B cell (primary cell): ENCODE measurements at regions not wholly inside any gene's neighbourhood (a gene's known extent, or its start where the extent isn't known, plus 50 kb on each side); places are given as distances from the start of the nearest gene placed in this dataset.

Source experiments
- ATAC-seq: fragments of 200-7000 bp; cut with Tn5 transposase; one replicate; pipeline ENCODE4 v1.10.0; 2021; ENCODE audit warnings: low read depth, mild to moderate bottlenecking, moderate number of reproducible peaks, moderate library complexity
- CTCF ChIA-PET: fragments of 350-600 bp; sonication (Branson Sonifier 250); formaldehyde crosslinking; loops from one replicate; lab custom pipeline; 2021; ENCODE audit warnings: antibody characterized with exemption, inconsistent platforms; lab: Charles Lee
- POLR2A ChIA-PET: fragments of 350-600 bp; sonication (Branson Sonifier 250); formaldehyde crosslinking; loops from one replicate; lab custom pipeline; 2021; ENCODE audit warnings: antibody characterized with exemption; lab: Charles Lee
- DNase-seq: peaks from one replicate; pipeline ENCODE4 v3.0.0; 2013
- H2AFZ ChIP-seq: 2 replicates; pipeline ENCODE4 v1.6.1; 2012; ENCODE audit warnings: mild to moderate bottlenecking, low read depth, low read length; ENCODE audit not compliant: insufficient read depth, poor library complexity, severe bottlenecking
- H3K27ac ChIP-seq, 2 donors: 1 replicate in 1 of 2; 2 replicates in 1 of 2; pipeline ENCODE4 v1.5.1; 2012 to 2013; ENCODE audit warnings: low read length in 2 of 2, mild to moderate bottlenecking in 2 of 2, moderate library complexity in 1 of 2
- H3K27me3 ChIP-seq, 4 experiments: fragments of 200-600 bp in 1 of 4; sonication (generic) in 1 of 4; replicated peaks in 1 of 4; 1 replicate in 2 of 4; 2 replicates in 2 of 4; pipeline versions ENCODE4 v1.6.1 to v1.7.0; 2013 to 2016; ENCODE audit warnings: low read length in 3 of 4, mild to moderate bottlenecking in 2 of 4, mixed read lengths in 1 of 4, moderate library complexity in 1 of 4; ENCODE audit not compliant: insufficient read depth in 4 of 4, control insufficient read depth in 3 of 4; ENCODE audit errors: control extremely low read depth in 1 of 4
- H3K36me3 ChIP-seq, 2 experiments: replicated peaks in 1 of 2; 1 replicate in 1 of 2; 2 replicates in 1 of 2; pipeline versions ENCODE4 v1.6.1 to v1.7.1; 2013; ENCODE audit warnings: low read length in 1 of 2; ENCODE audit not compliant: insufficient read depth in 2 of 2, control insufficient read depth in 1 of 2; ENCODE audit errors: control extremely low read depth in 1 of 2, extremely low read depth in 1 of 2
- H3K4me1 ChIP-seq, 2 donors: fragments of 200-600 bp in 1 of 2; sonication (generic) in 1 of 2; 1 replicate in 1 of 2; 2 replicates in 1 of 2; pipeline versions ENCODE4 v1.5.1 to v1.6.1; 2013 to 2017; ENCODE audit warnings: low read length in 2 of 2; ENCODE audit not compliant: control insufficient read depth in 2 of 2, insufficient read depth in 2 of 2
- H3K4me2 ChIP-seq: replicated peaks from 2 replicates; pipeline ENCODE3; 2012; ENCODE audit warnings: mild to moderate bottlenecking, low read depth, low read length; ENCODE audit not compliant: poor library complexity, severe bottlenecking
- H3K4me3 ChIP-seq, 5 experiments: fragments of 200-600 bp in 1 of 5; sonication (generic) in 1 of 5; 1 replicate in 3 of 5; 2 replicates in 2 of 5; pipeline versions ENCODE4 v1.5.1 to v1.7.0; 2011 to 2016; ENCODE audit warnings: low read length in 4 of 5, mild to moderate bottlenecking in 4 of 5, low read depth in 2 of 5, control low read depth in 1 of 5, moderate library complexity in 1 of 5; ENCODE audit not compliant: insufficient read depth in 1 of 5; ENCODE audit errors: control extremely low read depth in 1 of 5, extremely low read depth in 1 of 5
- H3K79me2 ChIP-seq: fragments of 200-600 bp; sonication (generic); one replicate; pipeline ENCODE4 v1.6.0; 2016; ENCODE audit warnings: low read length; ENCODE audit not compliant: control insufficient read depth, insufficient read depth
- H3K9ac ChIP-seq: fragments of 200-600 bp; sonication (generic); 2 replicates; pipeline ENCODE4 v1.6.1; 2017; ENCODE audit warnings: mild to moderate bottlenecking, low read length, moderate library complexity
- H3K9me3 ChIP-seq, 3 donors: one replicate each; pipeline versions ENCODE4 v1.6.1 to v1.7.1; 2013; ENCODE audit warnings: low read length in 2 of 3; ENCODE audit not compliant: control insufficient read depth in 2 of 3, insufficient read depth in 1 of 3; ENCODE audit errors: control extremely low read depth in 1 of 3
- H4K20me1 ChIP-seq: 2 replicates; pipeline ENCODE4 v1.6.0; 2012; ENCODE audit warnings: mild to moderate bottlenecking, low read length; ENCODE audit not compliant: insufficient read depth, control insufficient read depth, poor library complexity, severe bottlenecking
- H3K27ac Mint-ChIP-seq: one replicate; pipeline ENCODE4 v1.8.0; 2021; ENCODE audit warnings: mixed read lengths
- H3K27me3 Mint-ChIP-seq: one replicate; pipeline ENCODE4 v1.8.0; 2021; ENCODE audit warnings: mixed read lengths
- H3K4me1 Mint-ChIP-seq: one replicate; pipeline ENCODE4 v1.8.0; 2021; ENCODE audit warnings: mixed read lengths
- H3K4me3 Mint-ChIP-seq: one replicate; pipeline ENCODE4 v1.8.0; 2021; ENCODE audit warnings: mixed read lengths
- H3K9me3 Mint-ChIP-seq: one replicate; pipeline ENCODE4 v1.8.0; 2022; ENCODE audit warnings: mixed read lengths; ENCODE audit not compliant: insufficient read depth
- EZH2 ChIP-seq: IDR thresholded peaks from 2 replicates; pipeline ENCODE4 v1.6.1; 2012; ENCODE audit warnings: borderline replicate concordance, low read depth, mild to moderate bottlenecking, moderate library complexity, low read length; ENCODE audit not compliant: insufficient read depth, poor library complexity, severe bottlenecking
- WGBS: methylation state at CpG from one replicate; pipeline ENCODE4 v1.1.5; 2013; ENCODE audit warnings: missing lambda C conversion rate; ENCODE audit not compliant: insufficient coverage; 5-methylcytosine and 5-hydroxymethylcytosine counted together
- intact Hi-C: fragments of 100-400 bp; cut with micrococcal nuclease; formaldehyde crosslinking; loops from one replicate; pipeline ENCODE4 v1.10.0; 2022
- TF ChIP-seq, protein P1 (sequence below): fragments of 200-600 bp; IDR thresholded peaks from one replicate; pipeline ENCODE4 v1.8.0; 2022; ENCODE audit warnings: antibody characterized with exemption, mild to moderate bottlenecking

GRCh38 chr12:67881565-67881964, 107.7 kb upstream of the IFNG-AS1 start:
- Histone ChIP-seq H3K4me3 (no peak overlapping the region), H3K9me3 (no peaks in the 10 kb centered on the region), H2AFZ (no peak overlapping the region), H3K9ac (no peak overlapping the region), H3K36me3 (no peaks in the 10 kb centered on the region), H3K27me3 (no peaks in the 10 kb centered on the region), H3K79me2 (no peaks in the 10 kb centered on the region), H4K20me1 (no peaks in the 10 kb centered on the region), H3K27ac (no peak overlapping the region), H3K4me2 (no peak overlapping the region), H3K4me1 (no peaks in the 10 kb centered on the region)
- TF ChIP-seq EZH2 = no peak
- TF ChIP-seq, protein P1, sequence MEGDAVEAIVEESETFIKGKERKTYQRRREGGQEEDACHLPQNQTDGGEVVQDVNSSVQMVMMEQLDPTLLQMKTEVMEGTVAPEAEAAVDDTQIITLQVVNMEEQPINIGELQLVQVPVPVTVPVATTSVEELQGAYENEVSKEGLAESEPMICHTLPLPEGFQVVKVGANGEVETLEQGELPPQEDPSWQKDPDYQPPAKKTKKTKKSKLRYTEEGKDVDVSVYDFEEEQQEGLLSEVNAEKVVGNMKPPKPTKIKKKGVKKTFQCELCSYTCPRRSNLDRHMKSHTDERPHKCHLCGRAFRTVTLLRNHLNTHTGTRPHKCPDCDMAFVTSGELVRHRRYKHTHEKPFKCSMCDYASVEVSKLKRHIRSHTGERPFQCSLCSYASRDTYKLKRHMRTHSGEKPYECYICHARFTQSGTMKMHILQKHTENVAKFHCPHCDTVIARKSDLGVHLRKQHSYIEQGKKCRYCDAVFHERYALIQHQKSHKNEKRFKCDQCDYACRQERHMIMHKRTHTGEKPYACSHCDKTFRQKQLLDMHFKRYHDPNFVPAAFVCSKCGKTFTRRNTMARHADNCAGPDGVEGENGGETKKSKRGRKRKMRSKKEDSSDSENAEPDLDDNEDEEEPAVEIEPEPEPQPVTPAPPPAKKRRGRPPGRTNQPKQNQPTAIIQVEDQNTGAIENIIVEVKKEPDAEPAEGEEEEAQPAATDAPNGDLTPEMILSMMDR = no peak
- Mint-ChIP-seq H3K4me3 (no peak overlapping the region), H3K9me3 (no peaks in the 10 kb centered on the region), H3K27ac (no peak overlapping the region), H3K4me1 (no peaks in the 10 kb centered on the region), H3K27me3 (peaks cover 28% of the 10 kb centered on the region)
- WGBS = no CpG with 5 or more reads among the region's 2 CpGs
- intact Hi-C loops = no loop called here
- CTCF ChIA-PET = no interaction called here
- POLR2A ChIA-PET = no interaction called here
- ATAC-seq (no peak), DNase-seq (no peak)

DNA sequence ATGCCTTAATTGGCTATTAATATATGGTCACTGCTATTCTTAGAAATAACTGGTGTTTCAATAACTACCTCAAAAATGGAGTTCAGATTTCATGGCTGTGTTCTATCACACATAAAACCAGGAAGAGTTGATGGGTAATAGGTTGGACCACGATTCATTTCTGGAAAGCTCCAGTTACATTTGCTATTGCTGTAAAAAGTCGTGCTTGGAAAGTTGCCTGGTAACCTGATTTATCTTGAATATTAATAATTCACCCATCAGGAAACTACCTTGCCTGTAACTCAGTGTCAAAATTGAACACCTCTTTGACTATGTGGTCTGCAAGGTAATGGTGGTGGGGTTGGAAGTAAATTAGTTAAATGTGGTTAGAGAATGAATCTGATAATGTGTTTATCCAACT, 104.7 kb upstream of the IFNG-AS1 start:
- peaks cover 48% of the 10 kb centered on the region for H3K27me3 Mint-ChIP-seq
- Histone ChIP-seq H3K4me1 (no peaks in the 10 kb centered on the region), H3K9me3 (no peaks in the 10 kb centered on the region), H3K9ac (no peak overlapping the region), H3K27me3 (no peaks in the 10 kb centered on the region), H3K79me2 (no peaks in the 10 kb centered on the region), H4K20me1 (no peaks in the 10 kb centered on the region), H3K4me2 (no peak overlapping the region), H2AFZ (no peak overlapping the region), H3K4me3 (no peak overlapping the region), H3K36me3 (no peaks in the 10 kb centered on the region), H3K27ac (no peak overlapping the region)
- CTCF ChIA-PET = no interaction called here
- TF ChIP-seq, protein P1 = no peak
- TF ChIP-seq EZH2 = no peak
- no peaks in the 10 kb centered on the region for H3K9me3 Mint-ChIP-seq
- no peak overlapping the region for H3K27ac Mint-ChIP-seq
- POLR2A ChIA-PET = no interaction called here
- ATAC-seq (no peak), DNase-seq (no peak)
- intact Hi-C loops = no loop called here
- no peak overlapping the region for H3K4me3 Mint-ChIP-seq
- no CpG with 5 or more reads among the region's 2 CpGs for WGBS
- no peaks in the 10 kb centered on the region for H3K4me1 Mint-ChIP-seq
